Vagina (tissue), 2 donors: ENCODE measurements at regions not wholly inside any gene's neighbourhood (a gene's known extent, or its start where the extent isn't known, plus 50 kb on each side); places are given as distances from the start of the nearest gene placed in this dataset.

Source experiments
- DNase-seq, 2 donors: peaks; one replicate each; pipeline ENCODE4 v3.0.0-alpha.2; 2017; ENCODE audit errors: extremely low spot score in 2 of 2
- H3K27ac ChIP-seq: fragments of 200-600 bp; sonication (generic); one replicate; pipeline ENCODE4 v1.5.1; 2019
- H3K27me3 ChIP-seq: fragments of 200-600 bp; sonication (generic); one replicate; pipeline ENCODE4 v1.5.1; 2019
- H3K36me3 ChIP-seq, 2 donors: fragments of 200-600 bp; sonication (generic); one replicate each; pipeline ENCODE4 v1.5.1; 2017 to 2019
- H3K4me1 ChIP-seq: fragments of 200-600 bp; sonication (generic); one replicate; pipeline ENCODE4 v1.5.1; 2019
- H3K4me3 ChIP-seq, 2 donors: fragments of 200-600 bp; sonication (generic); 1 replicate in 1 of 2; 2 replicates in 1 of 2; pipeline ENCODE4 v1.5.1; 2016 to 2019
- H3K9me3 ChIP-seq: fragments of 200-600 bp; sonication (generic); one replicate; pipeline ENCODE4 v1.5.1; 2019
- CTCF ChIP-seq, 3 experiments: fragments of 450-650 bp in 2 of 3; fragments of 200-600 bp in 1 of 3; sonication (generic) in 1 of 3; IDR thresholded peaks; one replicate each; pipeline ENCODE4 v1.5.1; 2017 to 2019; ENCODE audit warnings: antibody characterized with exemption in 3 of 3, mild to moderate bottlenecking in 2 of 3, moderate library complexity in 2 of 3
- POLR2A ChIP-seq, 2 donors: fragments of 450-650 bp; IDR thresholded peaks; one replicate each; pipeline ENCODE4 v1.6.1; 2017; ENCODE audit warnings: antibody characterized with exemption in 2 of 2, mild to moderate bottlenecking in 2 of 2, moderate library complexity in 2 of 2
- POLR2AphosphoS5 ChIP-seq, 2 donors: sonication (generic); formaldehyde crosslinking; IDR thresholded peaks; one replicate each; pipeline ENCODE4 v1.9.0; 2017; ENCODE audit warnings: antibody characterized with exemption in 2 of 2, mild to moderate bottlenecking in 2 of 2, low read depth in 1 of 2; ENCODE audit not compliant: insufficient read depth in 1 of 2
- intact Hi-C: fragments of 100-400 bp; cut with DNase I; formaldehyde crosslinking; loops from one replicate; pipeline ENCODE4 v1.15.1; 2023

- no peaks in the 10 kb centered on the region for H3K9me3 ChIP-seq
- H3K4me1 ChIP-seq: peaks cover 36% of the 10 kb centered on the region
- peak in 1 of 2 donors; percentile 58 for DNase-seq
- H3K27ac ChIP-seq: peak overlapping the region; percentile 54
- no peak overlapping the region for H3K4me3 ChIP-seq
- TF ChIP-seq CTCF (IDR thresholded peaks at IDR 0.05) (no peak), POLR2A (IDR thresholded peaks at IDR 0.05) (no peak), POLR2AphosphoS5 (IDR thresholded peaks at IDR 0.05; ENCODE audit: insufficient read depth in 1 of 2, low read depth in 1 of 2) (no peak)
- H3K27me3 ChIP-seq: no peaks in the 10 kb centered on the region
- intact Hi-C loops: no loop called here
- no peaks in the 10 kb centered on the region for H3K36me3 ChIP-seq
Measured at GRCh38 chr6:109897025-109897424, 81.1 kb upstream of the GPR6 start.

- intact Hi-C loops: no loop called here
- no peak overlapping the region for H3K4me3 ChIP-seq
- H3K4me1 ChIP-seq: peaks cover 31% of the 10 kb centered on the region
Measured at GRCh38 chr6:109897561-109898080, 80.5 kb upstream of the GPR6 start.

GRCh38 chr6:109901976-109902375, 76.1 kb upstream of the GPR6 start:
- H3K4me1 ChIP-seq: peaks cover 12% of the 10 kb centered on the region
- no peak overlapping the region for H3K4me3 ChIP-seq
- DNase-seq: no peak
- H3K36me3 ChIP-seq: no peaks in the 10 kb centered on the region
- no peaks in the 10 kb centered on the region for H3K9me3 ChIP-seq
- no peak for TF ChIP-seq POLR2AphosphoS5 (IDR thresholded peaks at IDR 0.05; ENCODE audit: insufficient read depth in 1 of 2, low read depth in 1 of 2)
- no peak for TF ChIP-seq POLR2A (IDR thresholded peaks at IDR 0.05)
- no peak for TF ChIP-seq CTCF (IDR thresholded peaks at IDR 0.05)
- intact Hi-C loops: no loop called here
- no peak overlapping the region for H3K27ac ChIP-seq
- H3K27me3 ChIP-seq: no peaks in the 10 kb centered on the region

More at GRCh38 chr6:109897561-109898080, 80.5 kb upstream of the GPR6 start:
- DNase-seq: peak in 1 of 2 donors; percentile 72
- no peaks in the 10 kb centered on the region for H3K27me3 ChIP-seq
- no peaks in the 10 kb centered on the region for H3K9me3 ChIP-seq
- peak overlapping the region; percentile 54 for H3K27ac ChIP-seq
- no peaks in the 10 kb centered on the region for H3K36me3 ChIP-seq
- no peak for TF ChIP-seq CTCF (IDR thresholded peaks at IDR 0.05)
- TF ChIP-seq POLR2A (IDR thresholded peaks at IDR 0.05): no peak
- no peak for TF ChIP-seq POLR2AphosphoS5 (IDR thresholded peaks at IDR 0.05; ENCODE audit: insufficient read depth in 1 of 2, low read depth in 1 of 2)

GRCh38 chr6:109902870-109903269, 75.2 kb upstream of the GPR6 start:
- H3K27me3 ChIP-seq: no peaks in the 10 kb centered on the region
- TF ChIP-seq CTCF (IDR thresholded peaks at IDR 0.05) (no peak), POLR2AphosphoS5 (IDR thresholded peaks at IDR 0.05; ENCODE audit: insufficient read depth in 1 of 2, low read depth in 1 of 2) (no peak), POLR2A (IDR thresholded peaks at IDR 0.05) (no peak)
- H3K36me3 ChIP-seq: no peaks in the 10 kb centered on the region
- no peak for DNase-seq
- H3K4me1 ChIP-seq: peaks cover 4% of the 10 kb centered on the region
- no peak overlapping the region for H3K4me3 ChIP-seq
- no peaks in the 10 kb centered on the region for H3K9me3 ChIP-seq
- H3K27ac ChIP-seq: no peak overlapping the region
- intact Hi-C loops: no loop called here

- TF ChIP-seq POLR2A (IDR thresholded peaks at IDR 0.05) (no peak), CTCF (IDR thresholded peaks at IDR 0.05) (no peak)
- Histone ChIP-seq H3K36me3 (no peaks in the 10 kb centered on the region), H3K9me3 (no peaks in the 10 kb centered on the region), H3K27me3 (no peaks in the 10 kb centered on the region), H3K4me1 (no peaks in the 10 kb centered on the region), H3K27ac (no peak overlapping the region), H3K4me3 (no peak overlapping the region)
- DNase-seq: no peak
- intact Hi-C loops: no loop called here
Measured at GRCh38 chr6:109910571-109910970, 67.5 kb upstream of the GPR6 start.
